K562 (cell line): ENCODE measurements at regions not wholly inside any gene's neighbourhood (a gene's known extent, or its start where the extent isn't known, plus 50 kb on each side); places are given as distances from the start of the nearest gene placed in this dataset.

Experiments used
- ATAC-seq: fragments of 200-7000 bp; cut with Tn5 transposase; 3 replicates; pipeline ENCODE4 v1.9.1; 2020; ENCODE audit warnings: moderate library complexity
- BruUV-seq: library from RNA; stranded (reverse); fragments of 400-500 nt; replicated peaks from 2 replicates; lab custom pipeline; 2021; lab: Mats Ljungman, UMichigan
- CTCF ChIA-PET: fragments of 300-600 bp; formaldehyde crosslinking; extraction: SDS; loops from one replicate; lab custom pipeline; 2021; ENCODE audit warnings: low intra/inter-chr PET ratio; lab: Yijun Ruan, JAX
- POLR2A ChIA-PET: fragments of 300-600, 350-650 bp; sonication (Branson Sonifier 250); formaldehyde crosslinking; extraction: SDS; loops from one replicate; lab custom pipeline; 2021; ENCODE audit warnings: antibody characterized with exemption, inconsistent platforms; lab: Yijun Ruan, JAX
- DNase-seq, 4 experiments: peaks; one replicate each; pipeline versions ENCODE4 v3.0.0 to v3.0.0-alpha.2; 2011 to 2018; ENCODE audit warnings: low spot score in 3 of 4, mixed read lengths in 3 of 4; ENCODE audit errors: extremely low read depth in 1 of 4
- FAIRE-seq: peaks from 2 replicates; lab custom pipeline; 2011; peaks lifted over from hg19 to GRCh38; lab: Jason Lieb, UNC
- H2AFZ ChIP-seq: 2 replicates; pipeline ENCODE4 v1.6.0; 2011; ENCODE audit warnings: low read depth, low read length, control low read depth, inconsistent platforms
- H3K27ac ChIP-seq: fragments of 200-600 bp; 3 replicates; pipeline ENCODE4 v1.8.0; 2011; ENCODE audit warnings: low read depth, mild to moderate bottlenecking, control low read depth, inconsistent platforms, low read length, moderate library complexity, mixed read lengths; ENCODE audit errors: extremely low read depth
- H3K27me3 ChIP-seq, 2 experiments: fragments of 300-600 bp in 1 of 2; 2 replicates in 1 of 2; 3 replicates in 1 of 2; pipeline versions ENCODE4 v1.6.0 to v1.8.0; 2011; ENCODE audit warnings: inconsistent platforms in 2 of 2, low read length in 2 of 2, mild to moderate bottlenecking in 1 of 2, mixed read lengths in 1 of 2, moderate library complexity in 1 of 2; ENCODE audit not compliant: control insufficient read depth in 2 of 2, insufficient read depth in 2 of 2
- H3K36me3 ChIP-seq: fragments of 300-600 bp; 3 replicates; pipeline ENCODE4 v1.8.0; 2011; ENCODE audit warnings: mild to moderate bottlenecking, low read length, inconsistent platforms; ENCODE audit not compliant: control insufficient read depth, insufficient read depth
- H3K4me1 ChIP-seq, 2 experiments: fragments of 200-600 bp in 1 of 2; replicated peaks in 1 of 2; 2 replicates in 1 of 2; 3 replicates in 1 of 2; pipeline versions ENCODE4 v1.5.1 to v1.8.0; 2011; ENCODE audit warnings: inconsistent platforms in 2 of 2, low read length in 2 of 2, mild to moderate bottlenecking in 1 of 2, mixed read lengths in 1 of 2, moderate library complexity in 1 of 2; ENCODE audit not compliant: control insufficient read depth in 2 of 2, insufficient read depth in 2 of 2
- H3K4me2 ChIP-seq: 2 replicates; pipeline ENCODE4 v1.6.1; 2011; ENCODE audit warnings: low read length, control low read depth, inconsistent platforms, mixed read lengths; ENCODE audit not compliant: insufficient read depth
- H3K4me3 ChIP-seq: fragments of 200-600 bp; sonication (generic), shearing (Covaris generic); 2 replicates; pipeline ENCODE4 v1.5.1; 2016; ENCODE audit warnings: control low read depth, inconsistent platforms
- H3K79me2 ChIP-seq: fragments of 200-600 bp; 3 replicates; pipeline ENCODE4 v1.8.0; 2011; ENCODE audit warnings: low read length, inconsistent platforms; ENCODE audit not compliant: control insufficient read depth, insufficient read depth
- H3K9ac ChIP-seq, 2 experiments: 2 replicates each; pipeline versions ENCODE4 v1.6.0 to v1.6.1; 2011; ENCODE audit warnings: low read depth in 2 of 2, low read length in 2 of 2, control low read depth in 1 of 2, inconsistent platforms in 1 of 2, mild to moderate bottlenecking in 1 of 2, mixed read lengths in 1 of 2; ENCODE audit not compliant: insufficient read depth in 1 of 2
- H3K9me1 ChIP-seq: one replicate; pipeline ENCODE4 v1.6.0; 2011; ENCODE audit warnings: inconsistent platforms, mild to moderate bottlenecking, low read length, moderate library complexity; ENCODE audit not compliant: control insufficient read depth, insufficient read depth
- H3K9me3 ChIP-seq: replicated peaks from 2 replicates; pipeline ENCODE4 v1.5.1; 2011; ENCODE audit warnings: low read depth, low read length, inconsistent platforms; ENCODE audit not compliant: control insufficient read depth, insufficient read depth
- H4K20me1 ChIP-seq: replicated peaks from 2 replicates; pipeline ENCODE4 v1.6.1; 2011; ENCODE audit warnings: low read length, inconsistent platforms, mixed read lengths; ENCODE audit not compliant: control insufficient read depth, insufficient read depth
- ARID4B ChIP-seq: sonication (generic); formaldehyde crosslinking; IDR thresholded peaks from 2 replicates; pipeline ENCODE4 v1.8.0; 2022; ENCODE audit warnings: mild to moderate bottlenecking, missing genetic modification reagents
- ARNT ChIP-seq, 2 experiments: fragments of 450-650 bp; IDR thresholded peaks; 2 replicates each; pipeline ENCODE4 v1.6.1; 2016; ENCODE audit warnings: mild to moderate bottlenecking in 1 of 2
- E2F1 ChIP-seq: sonication (generic); formaldehyde crosslinking; IDR thresholded peaks from 2 replicates; pipeline ENCODE4 v1.8.1; 2023; ENCODE audit warnings: mild to moderate bottlenecking, missing genetic modification reagents, moderate library complexity
- ELF1 ChIP-seq: fragments of 200-800 bp; sonication (Bioruptor generic); IDR thresholded peaks from 2 replicates; pipeline ENCODE4 v1.6.1; 2016; ENCODE audit warnings: missing genetic modification characterization, missing compliant biosample characterization
- ELF4 ChIP-seq: fragments of 450-650 bp; formaldehyde crosslinking; IDR thresholded peaks from 2 replicates; pipeline ENCODE4 v1.4.0; 2022; ENCODE audit warnings: missing genetic modification characterization
- HCFC1 ChIP-seq: IDR thresholded peaks from 2 replicates; pipeline ENCODE4 v1.6.1; 2012; ENCODE audit warnings: low read depth, low read length, improper control_type of control experiment
- IFI16 ChIP-seq: fragments of 250-450 bp; sonication (Bioruptor Pico); IDR thresholded peaks from 2 replicates; pipeline ENCODE4 v2.1.2; 2022; ENCODE audit warnings: mild to moderate bottlenecking, inconsistent platforms
- LCOR ChIP-seq: sonication (generic); formaldehyde crosslinking; IDR thresholded peaks from 2 replicates; pipeline ENCODE4 v1.8.0; 2022; ENCODE audit warnings: mild to moderate bottlenecking, missing genetic modification reagents
- MCM2 ChIP-seq: fragments of 450-650 bp; IDR thresholded peaks from 2 replicates; pipeline ENCODE4 v1.6.1; 2017; ENCODE audit warnings: low read depth, mild to moderate bottlenecking
- NCOA4 ChIP-seq: fragments of 450-650 bp; IDR thresholded peaks from 2 replicates; pipeline ENCODE4 v1.6.1; 2018; ENCODE audit warnings: mild to moderate bottlenecking; ENCODE audit not compliant: partially characterized antibody
- SMAD2 ChIP-seq: fragments of 150-350 bp; IDR thresholded peaks from 2 replicates; pipeline ENCODE4 v1.6.1; 2014; ENCODE audit warnings: low read depth, mild to moderate bottlenecking, low read length
- YY1 ChIP-seq, 3 experiments: IDR thresholded peaks; 2 replicates each; pipeline ENCODE4 v1.6.1; 2011; ENCODE audit warnings: low read length in 2 of 3, mild to moderate bottlenecking in 2 of 3, moderate library complexity in 2 of 3, borderline replicate concordance in 1 of 3, control low read depth in 1 of 3, low read depth in 1 of 3; ENCODE audit not compliant: insufficient read depth in 3 of 3, insufficient replicate concordance in 2 of 3, control insufficient read depth in 1 of 3, insufficient read length in 1 of 3; ENCODE audit errors: extremely low read depth in 1 of 3
- ZC3H8 ChIP-seq: fragments of 450-650 bp; IDR thresholded peaks from 2 replicates; pipeline ENCODE4 v1.6.1; 2017
- ZNF232 ChIP-seq: sonication (generic); formaldehyde crosslinking; IDR thresholded peaks from 2 replicates; pipeline ENCODE4 v1.8.0; 2022; ENCODE audit warnings: mild to moderate bottlenecking, missing genetic modification reagents
- ZNF263 ChIP-seq: sonication (generic); formaldehyde crosslinking; IDR thresholded peaks from 2 replicates; pipeline ENCODE4 v1.8.0; 2022; ENCODE audit warnings: mild to moderate bottlenecking, missing genetic modification reagents, borderline replicate concordance
- ZNF3 ChIP-seq: fragments of 250-450 bp; sonication (Bioruptor Pico); IDR thresholded peaks from 2 replicates; pipeline ENCODE4 v1.5.0; 2021; ENCODE audit warnings: mild to moderate bottlenecking, moderate library complexity
- ZNF695 ChIP-seq: fragments of 450-650 bp; formaldehyde crosslinking; IDR thresholded peaks from 2 replicates; pipeline ENCODE4 v1.4.0; 2020; ENCODE audit warnings: mild to moderate bottlenecking, moderate library complexity
- in situ Hi-C: fragments of 300-500 bp; cut with MboI; formaldehyde crosslinking; loops from 4 replicates; pipeline ENCODE4 v1.15.0; 2018; ENCODE audit warnings: inconsistent platforms, mixed read lengths
- intact Hi-C: fragments of 100-400 bp; cut with micrococcal nuclease; formaldehyde crosslinking; loops from 2 replicates; pipeline ENCODE4 v1.14.2; 2022

GRCh38 chr4:92099861-92100260 is 203.9 kb upstream of the GRID2 start (continued):
- TF ChIP-seq ZNF263 (CRISPR knock-in tag) = no peak

GRCh38 chr4:92100975-92101374 is 202.8 kb upstream of the GRID2 start:
- Histone ChIP-seq H2AFZ (no peak overlapping the region), H3K9ac (no peak overlapping the region), H3K9me1 (no peaks in the 10 kb centered on the region), H3K4me2 (no peak overlapping the region), H3K27me3 (no peaks in the 10 kb centered on the region), H3K4me1 (no peaks in the 10 kb centered on the region), H3K9me3 (no peaks in the 10 kb centered on the region), H3K27ac (no peak overlapping the region), H3K4me3 (no peak overlapping the region), H3K36me3 (no peaks in the 10 kb centered on the region), H3K79me2 (no peaks in the 10 kb centered on the region), H4K20me1 (no peaks in the 10 kb centered on the region)
- POLR2A ChIA-PET = no interaction called here
- CTCF ChIA-PET = no interaction called here
- no peak for DNase-seq
- intact Hi-C loops = no loop called here
- no peak for ATAC-seq
- BruUV-seq = no TSS peak
- no peak for FAIRE-seq
- in situ Hi-C loops = no loop called here
- no peak for TF ChIP-seq MCM2
- TF ChIP-seq ELF4 (CRISPR knock-in tag) = no peak
- TF ChIP-seq ARNT (IDR thresholded peaks at IDR 0.05) = no peak
- no peak for TF ChIP-seq ZC3H8
- no peak for TF ChIP-seq ZNF232 (CRISPR knock-in tag)
- no peak for TF ChIP-seq ARID4B
- TF ChIP-seq E2F1 (CRISPR knock-in tag) = no peak
- TF ChIP-seq LCOR = no peak
- TF ChIP-seq HCFC1 = no peak
- TF ChIP-seq YY1 (IDR thresholded peaks at IDR 0.05; ENCODE audit: borderline replicate concordance in 1 of 3, control insufficient read depth in 1 of 3, extremely low read depth in 1 of 3, insufficient read depth in 3 of 3, insufficient read length in 1 of 3, insufficient replicate concordance in 2 of 3, low read depth in 1 of 3, low read length in 2 of 3) = no peak
- TF ChIP-seq NCOA4 = no peak
- TF ChIP-seq ZNF695 (CRISPR knock-in tag) = no peak
- TF ChIP-seq ZNF3 (CRISPR knock-in tag) = no peak
- no peak for TF ChIP-seq IFI16 (CRISPR knock-in tag)
- no peak for TF ChIP-seq SMAD2
- no peak for TF ChIP-seq ELF1 (tag)
